ENCODE measurements at regions not wholly inside any gene's neighbourhood (a gene's known extent, or its start where the extent isn't known, plus 50 kb on each side); places are given as distances from the start of the nearest gene placed in this dataset.

GRCh38 chr17:77719806-77720205 is 238.7 kb upstream of the TNRC6C start:
- DNase-seq = peak; percentile 9

DNA sequence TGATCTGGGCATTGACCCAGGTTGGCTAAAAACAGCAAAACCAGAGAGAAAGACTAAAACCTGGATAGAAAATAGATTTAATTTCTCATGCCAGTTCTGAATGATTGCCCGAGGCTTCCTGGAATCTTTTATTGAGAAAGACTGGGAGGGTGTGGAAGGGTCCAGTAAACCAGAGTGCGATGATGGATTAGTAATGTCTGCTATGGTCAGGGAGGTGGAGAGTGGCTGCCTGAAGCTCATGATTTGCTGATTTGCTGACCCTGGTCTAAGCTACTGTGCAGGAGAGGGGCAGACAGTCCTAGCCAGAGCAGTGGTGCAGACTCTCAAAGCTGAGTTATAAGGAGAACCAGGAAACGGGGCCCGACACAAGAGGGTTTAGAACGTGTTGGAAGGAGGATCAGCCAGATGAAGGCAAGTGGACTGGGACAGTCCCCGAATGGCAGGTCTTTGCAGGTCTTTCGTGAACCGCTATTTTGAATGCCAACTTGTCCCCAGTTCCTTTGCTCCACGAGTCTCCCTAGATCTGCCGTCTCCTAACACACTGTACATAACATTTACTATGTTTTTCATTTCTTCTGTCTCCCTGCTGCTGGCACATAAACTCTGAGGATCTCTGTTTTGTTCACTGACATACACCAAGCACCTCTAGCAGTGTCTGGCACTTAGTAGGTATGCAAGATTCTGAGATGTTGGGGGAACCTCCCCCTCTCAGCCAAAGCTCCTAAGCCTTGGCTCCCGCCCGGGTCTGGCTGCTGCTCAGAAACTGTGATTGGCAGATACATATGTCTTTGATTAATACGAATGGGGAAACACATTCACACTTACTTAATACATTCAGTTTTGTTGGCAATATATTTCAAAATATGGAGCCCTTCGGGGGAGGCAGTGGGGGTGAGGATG is 237.3 kb upstream of the TNRC6C start:
- peak; percentile 37 for DNase-seq

GRCh38 chr17:77721846-77722160 is 236.7 kb upstream of the TNRC6C start:
- DNase-seq = peak; percentile 24

DNA sequence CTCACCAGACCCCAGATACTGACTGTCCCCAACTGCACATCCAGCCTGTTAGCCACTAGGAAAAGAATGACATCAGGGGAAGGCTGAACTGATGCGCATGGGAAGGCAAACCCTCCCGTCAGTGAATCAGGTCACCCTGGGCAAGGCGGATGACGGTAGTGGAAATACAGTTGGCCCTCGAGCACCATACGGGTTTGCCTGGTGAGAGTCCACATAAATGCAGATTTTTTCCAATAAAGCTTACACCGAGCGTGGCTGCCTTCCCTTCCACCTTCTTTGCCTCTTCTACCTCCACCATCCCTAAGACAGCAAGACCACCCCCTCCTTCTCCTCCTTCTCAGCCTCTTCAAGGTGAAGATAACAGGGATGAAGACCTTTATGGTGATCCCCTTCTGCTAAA is 236.1 kb upstream of the TNRC6C start:
- peak; percentile 42 for DNase-seq

DNA sequence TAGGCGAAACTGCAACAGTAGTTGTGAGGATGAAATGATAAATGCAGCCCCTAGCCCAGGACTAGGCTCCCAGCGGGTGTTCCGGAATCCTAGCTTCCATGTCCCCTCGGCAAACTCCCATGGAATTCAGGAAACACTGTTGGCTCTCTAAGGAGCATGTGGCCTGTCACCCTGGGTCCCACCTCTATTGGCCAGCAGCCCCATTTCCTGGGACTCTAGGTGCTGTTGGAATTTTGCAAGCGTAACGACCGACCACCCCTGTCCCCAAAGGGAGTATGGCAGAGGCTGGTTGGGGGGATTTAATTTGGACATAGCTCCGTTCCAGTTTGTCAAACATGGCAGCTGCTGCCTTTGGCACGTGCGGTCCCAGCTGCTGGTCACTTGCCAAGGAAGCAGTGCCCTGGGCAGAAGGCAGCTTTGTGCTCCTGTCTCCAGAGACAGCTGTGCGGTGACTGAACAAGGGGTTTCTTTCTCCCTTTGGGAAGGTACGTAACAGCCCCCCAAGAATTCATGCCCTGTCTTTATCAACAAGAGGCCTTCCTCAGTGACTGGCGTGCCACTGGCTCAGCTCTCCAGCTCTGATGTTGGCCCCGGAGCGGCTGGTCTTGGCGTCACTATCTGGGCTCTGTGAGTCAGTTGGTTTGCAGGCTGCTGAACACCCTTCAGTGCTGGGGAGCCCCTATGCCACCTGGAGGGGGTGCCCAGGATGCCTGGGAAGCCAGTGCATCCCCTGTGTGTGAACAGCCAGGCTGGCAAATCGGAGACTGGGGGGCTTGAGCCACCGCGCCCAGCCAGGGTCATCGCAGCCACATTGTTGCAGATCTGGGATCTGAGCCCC is 235.2 kb upstream of the TNRC6C start:
- DNase-seq = peak; percentile 54

- peak; percentile 55 for DNase-seq
Observed at GRCh38 chr17:77723909-77724875, 234.3 kb upstream of the TNRC6C start.

DNA sequence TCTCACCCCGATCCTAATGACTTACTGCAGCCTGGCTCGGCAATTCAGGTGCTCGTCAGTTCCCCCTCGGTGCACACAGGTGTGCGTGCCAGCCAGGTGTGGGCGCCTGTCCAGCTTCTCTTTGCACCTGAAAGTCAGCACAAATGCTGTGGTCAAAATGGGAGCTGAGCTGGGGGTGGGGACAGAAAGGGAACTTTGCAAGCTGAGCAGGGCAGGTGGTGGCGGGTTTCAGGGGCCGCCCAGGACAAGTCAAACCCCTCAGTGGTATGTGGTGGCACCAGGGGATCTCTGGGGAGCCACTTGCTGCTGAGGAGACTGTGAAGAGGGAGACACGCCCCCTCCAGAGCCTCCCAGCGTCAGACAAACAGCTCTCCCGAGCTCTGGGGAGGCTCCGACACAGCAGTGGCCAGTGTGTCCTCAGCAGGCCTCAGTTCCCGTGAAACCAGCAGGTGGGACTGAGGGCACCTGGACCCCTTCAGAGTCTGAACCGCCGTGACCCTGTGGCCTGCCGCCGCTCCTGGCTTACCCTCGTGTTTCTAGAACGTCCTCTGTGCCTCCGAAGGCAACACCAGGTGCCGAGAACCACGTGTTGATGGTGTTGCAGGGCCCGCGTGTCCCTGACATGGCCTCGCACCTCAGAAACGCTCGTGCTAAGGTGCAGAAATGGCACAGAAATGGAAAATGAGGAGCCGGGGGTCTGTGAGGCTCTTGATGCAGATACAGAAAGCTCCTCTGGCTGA is 233.5 kb upstream of the TNRC6C start:
- peak; percentile 31 for DNase-seq

- peak; percentile 21 for DNase-seq
Observed at GRCh38 chr17:77725846-77726245, 232.7 kb upstream of the TNRC6C start.

DNA sequence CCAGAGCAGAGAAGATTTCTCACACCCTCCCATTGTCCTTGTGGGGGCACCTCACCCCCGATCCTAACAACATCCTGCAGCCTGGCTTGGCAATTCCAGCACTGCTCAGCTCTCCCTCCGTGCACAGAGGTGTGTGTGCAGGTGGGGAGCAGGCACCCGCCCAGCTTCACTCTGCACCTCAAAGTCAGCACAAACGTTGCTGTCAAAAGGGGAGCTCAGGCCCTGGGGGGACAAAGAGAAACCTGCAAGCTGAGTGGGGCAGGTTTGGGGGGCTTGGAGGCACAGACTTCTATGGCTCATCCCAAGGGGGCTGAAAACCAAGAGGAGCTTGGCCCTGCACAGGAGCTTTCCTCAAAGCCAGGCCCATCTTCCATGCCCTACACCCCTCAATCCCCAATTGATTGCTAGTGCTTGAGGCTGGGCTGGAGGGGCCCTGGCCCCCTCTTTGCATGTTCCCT is 231.9 kb upstream of the TNRC6C start:
- peak; percentile 36 for DNase-seq

- peak; percentile 19 for DNase-seq
Observed at GRCh38 chr17:77727037-77727615, 231.4 kb upstream of the TNRC6C start.

- DNase-seq = no peak
Observed at GRCh38 chr17:77728474-77728795, 230.1 kb upstream of the TNRC6C start.

DNA sequence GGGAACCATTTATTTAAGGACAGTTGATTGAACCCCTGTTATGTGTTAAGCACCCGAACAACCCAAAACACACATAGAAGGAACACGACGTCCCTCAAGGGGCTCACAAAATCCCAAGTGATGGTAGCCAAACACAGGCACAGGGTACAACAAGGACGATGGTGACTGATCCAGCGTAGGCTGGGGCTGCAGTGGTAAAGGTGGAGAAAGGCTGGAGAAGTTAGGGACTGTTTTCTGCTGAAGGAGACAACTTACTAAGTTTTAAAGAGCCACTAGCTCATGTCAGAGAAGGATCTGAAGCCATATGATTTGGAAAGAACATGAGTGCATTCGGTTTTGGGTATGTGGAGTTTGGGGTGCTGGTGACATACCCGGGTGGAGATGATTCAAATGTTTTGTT is 229.6 kb upstream of the TNRC6C start:
- DNase-seq = peak; percentile 53

DNA sequence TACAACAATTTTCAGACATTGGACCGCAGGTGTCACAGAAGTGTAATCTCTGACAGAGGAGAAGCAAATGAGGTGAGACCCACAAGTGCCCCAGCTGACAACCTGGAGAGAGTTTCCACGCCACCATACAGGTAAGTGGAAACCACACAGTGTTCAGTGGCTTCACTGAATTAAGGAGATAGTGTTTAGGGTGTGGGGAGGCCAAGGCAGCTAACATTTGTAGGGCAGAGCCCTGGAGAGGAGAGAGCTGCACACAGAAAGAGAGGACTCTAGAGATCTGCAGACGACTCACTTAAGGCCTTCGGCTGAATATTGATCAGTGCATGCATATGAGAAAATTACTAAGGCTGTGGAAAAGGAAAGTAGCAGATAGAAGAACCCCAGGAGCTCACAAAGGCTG is 228.9 kb upstream of the TNRC6C start:
- peak; percentile 9 for DNase-seq

GRCh38 chr17:77730376-77730775 is 228.1 kb upstream of the TNRC6C start:
- DNase-seq = no peak

DNA sequence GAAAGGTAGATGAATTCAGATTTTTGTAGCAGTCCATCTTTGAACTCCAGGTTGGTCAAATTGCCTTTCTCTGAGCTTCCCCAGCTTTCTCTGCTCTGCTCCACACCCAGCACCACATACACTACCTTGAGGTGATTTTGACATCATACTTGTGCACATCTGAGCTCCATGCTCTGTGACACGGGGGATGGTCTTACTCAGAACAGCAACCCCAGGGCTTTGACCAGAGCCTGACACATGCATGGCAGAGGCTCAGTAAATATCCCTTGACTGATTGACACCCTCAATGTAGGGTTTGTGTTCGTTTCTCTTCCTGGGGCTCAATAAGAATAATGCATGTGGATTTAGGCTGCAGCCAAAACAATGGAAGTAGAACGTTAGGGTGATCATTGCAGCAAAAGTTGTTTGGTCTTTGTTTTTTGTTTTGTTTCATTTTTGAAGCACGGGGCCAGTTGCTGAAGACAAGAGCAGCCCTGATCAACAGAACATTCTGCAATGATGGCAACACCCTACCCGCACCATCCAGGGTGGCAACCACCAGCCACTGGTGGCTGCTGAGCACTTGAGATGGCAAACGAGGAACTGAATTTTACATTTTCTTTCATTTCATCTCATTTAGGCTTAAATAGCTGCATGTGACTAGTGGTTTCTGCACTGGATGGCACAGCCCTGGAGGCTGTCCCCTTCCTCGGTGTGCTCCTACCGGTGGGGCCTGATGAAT is 224.8 kb upstream of the TNRC6C start:
- DNase-seq = peak; percentile 14

- DNase-seq = peak; percentile 53
Observed at GRCh38 chr17:77734371-77735080, 224.0 kb upstream of the TNRC6C start.

- peak; percentile 39 for DNase-seq
Observed at GRCh38 chr17:77735081-77735565, 223.4 kb upstream of the TNRC6C start.

DNA sequence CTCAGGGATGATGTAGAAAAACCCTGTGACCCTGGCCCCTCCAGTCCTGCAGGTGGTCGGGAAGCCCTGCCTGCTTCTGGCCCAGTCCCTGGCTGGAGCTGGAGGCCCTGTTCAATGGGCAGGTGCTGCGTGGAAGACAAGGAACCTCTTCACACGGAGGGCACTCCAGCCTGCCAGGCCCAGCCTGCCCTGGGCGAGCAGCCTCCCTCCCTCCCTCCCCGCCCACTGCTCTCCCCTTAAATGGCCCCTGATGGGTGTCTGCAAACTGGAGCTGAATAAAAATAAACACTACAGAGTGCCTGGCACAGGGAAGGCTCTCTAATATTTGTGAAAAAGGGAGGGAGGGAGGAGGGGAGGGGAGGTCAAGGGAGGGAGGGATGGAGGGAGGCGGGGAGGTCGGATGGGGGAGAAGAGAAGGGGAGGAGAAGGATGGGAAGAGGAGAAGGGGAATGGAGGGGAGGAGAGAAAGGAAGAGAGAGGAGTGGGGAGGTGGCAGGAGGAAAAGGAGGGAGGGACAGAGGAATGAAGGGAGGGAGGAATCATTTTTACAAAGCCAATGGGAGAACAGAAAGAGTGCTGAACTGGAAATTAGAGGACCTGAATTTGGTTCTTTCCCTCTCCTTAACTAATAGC is 222.8 kb upstream of the TNRC6C start:
- DNase-seq = no peak

- peak; percentile 21 for DNase-seq
Observed at GRCh38 chr17:77736199-77736585, 222.3 kb upstream of the TNRC6C start.

- peak; percentile 30 for DNase-seq
Observed at GRCh38 chr17:77736721-77737120, 221.8 kb upstream of the TNRC6C start.
